Neural progenitor cell (in vitro differentiated cells): ENCODE measurements at regions not wholly inside any gene's neighbourhood (a gene's known extent, or its start where the extent isn't known, plus 50 kb on each side); places are given as distances from the start of the nearest gene placed in this dataset.

Source experiments
- EZH2 ChIP-seq: fragments of 200-600 bp; sonication (generic); IDR thresholded peaks from 2 replicates; pipeline ENCODE4 v1.6.1; 2017; ENCODE audit warnings: antibody characterized with exemption, mild to moderate bottlenecking, moderate library complexity
- EZH2phosphoT487 ChIP-seq: fragments of 200-600 bp; sonication (generic); IDR thresholded peaks from 2 replicates; pipeline ENCODE4 v1.6.1; 2017; ENCODE audit warnings: antibody characterized with exemption
- TF ChIP-seq, protein P1 (sequence below): fragments of 200-600 bp; sonication (generic); IDR thresholded peaks from 2 replicates; pipeline ENCODE4 v1.5.1; 2017; ENCODE audit warnings: antibody characterized with exemption, mild to moderate bottlenecking

DNA sequence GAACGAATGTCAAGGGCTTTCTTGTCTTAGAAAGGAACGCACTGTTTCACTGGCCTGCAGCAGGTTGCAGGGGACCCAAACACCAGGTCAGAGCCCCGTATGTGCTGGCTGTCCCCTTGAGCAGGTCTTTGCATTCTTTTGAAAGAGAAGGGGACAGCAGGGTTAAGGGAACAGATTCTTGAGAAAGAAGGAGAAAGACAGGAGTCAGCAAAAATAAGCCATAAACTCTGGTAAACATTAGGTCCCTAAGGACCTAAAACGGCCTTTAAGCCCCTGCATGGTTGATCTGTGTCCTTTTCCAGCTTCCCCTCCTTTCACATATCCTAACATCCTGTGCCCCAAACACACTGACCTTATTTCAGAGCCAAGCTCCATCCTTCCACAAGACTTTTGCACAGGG lies 190.8 kb upstream of the ADRA1B start:
- TF ChIP-seq, protein P1, sequence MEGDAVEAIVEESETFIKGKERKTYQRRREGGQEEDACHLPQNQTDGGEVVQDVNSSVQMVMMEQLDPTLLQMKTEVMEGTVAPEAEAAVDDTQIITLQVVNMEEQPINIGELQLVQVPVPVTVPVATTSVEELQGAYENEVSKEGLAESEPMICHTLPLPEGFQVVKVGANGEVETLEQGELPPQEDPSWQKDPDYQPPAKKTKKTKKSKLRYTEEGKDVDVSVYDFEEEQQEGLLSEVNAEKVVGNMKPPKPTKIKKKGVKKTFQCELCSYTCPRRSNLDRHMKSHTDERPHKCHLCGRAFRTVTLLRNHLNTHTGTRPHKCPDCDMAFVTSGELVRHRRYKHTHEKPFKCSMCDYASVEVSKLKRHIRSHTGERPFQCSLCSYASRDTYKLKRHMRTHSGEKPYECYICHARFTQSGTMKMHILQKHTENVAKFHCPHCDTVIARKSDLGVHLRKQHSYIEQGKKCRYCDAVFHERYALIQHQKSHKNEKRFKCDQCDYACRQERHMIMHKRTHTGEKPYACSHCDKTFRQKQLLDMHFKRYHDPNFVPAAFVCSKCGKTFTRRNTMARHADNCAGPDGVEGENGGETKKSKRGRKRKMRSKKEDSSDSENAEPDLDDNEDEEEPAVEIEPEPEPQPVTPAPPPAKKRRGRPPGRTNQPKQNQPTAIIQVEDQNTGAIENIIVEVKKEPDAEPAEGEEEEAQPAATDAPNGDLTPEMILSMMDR, result no peak
- TF ChIP-seq EZH2 (no peak), EZH2phosphoT487 (no peak)
